ENCODE measurements at regions not wholly inside any gene's neighbourhood (a gene's known extent, or its start where the extent isn't known, plus 50 kb on each side); places are given as distances from the start of the nearest gene placed in this dataset.

GRCh38 chr6:138677538-138677937, 96.0 kb upstream of the CCDC28A start:
- Histone ChIP-seq H3K27ac (no peak overlapping the region), H3K4me3 (ENCODE audit: low read depth in 1 of 2, low read length in 1 of 2) (no peak overlapping the region), H3K4me1 (ENCODE audit: control insufficient read depth in 1 of 2, insufficient read depth in 1 of 2, low read depth in 1 of 2, low read length in 1 of 2) (peaks cover 0 to 3% of the 10 kb centered on the region in 2 experiments), H3K36me3 (no peaks in the 10 kb centered on the region), H3K27me3 (no peaks in the 10 kb centered on the region), H3K9me3 (no peaks in the 10 kb centered on the region)
- TF ChIP-seq, protein P1, sequence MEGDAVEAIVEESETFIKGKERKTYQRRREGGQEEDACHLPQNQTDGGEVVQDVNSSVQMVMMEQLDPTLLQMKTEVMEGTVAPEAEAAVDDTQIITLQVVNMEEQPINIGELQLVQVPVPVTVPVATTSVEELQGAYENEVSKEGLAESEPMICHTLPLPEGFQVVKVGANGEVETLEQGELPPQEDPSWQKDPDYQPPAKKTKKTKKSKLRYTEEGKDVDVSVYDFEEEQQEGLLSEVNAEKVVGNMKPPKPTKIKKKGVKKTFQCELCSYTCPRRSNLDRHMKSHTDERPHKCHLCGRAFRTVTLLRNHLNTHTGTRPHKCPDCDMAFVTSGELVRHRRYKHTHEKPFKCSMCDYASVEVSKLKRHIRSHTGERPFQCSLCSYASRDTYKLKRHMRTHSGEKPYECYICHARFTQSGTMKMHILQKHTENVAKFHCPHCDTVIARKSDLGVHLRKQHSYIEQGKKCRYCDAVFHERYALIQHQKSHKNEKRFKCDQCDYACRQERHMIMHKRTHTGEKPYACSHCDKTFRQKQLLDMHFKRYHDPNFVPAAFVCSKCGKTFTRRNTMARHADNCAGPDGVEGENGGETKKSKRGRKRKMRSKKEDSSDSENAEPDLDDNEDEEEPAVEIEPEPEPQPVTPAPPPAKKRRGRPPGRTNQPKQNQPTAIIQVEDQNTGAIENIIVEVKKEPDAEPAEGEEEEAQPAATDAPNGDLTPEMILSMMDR (IDR thresholded peaks at IDR 0.05), result no peak

- H3K27ac ChIP-seq, result no peak overlapping the region
- H3K4me1 ChIP-seq (ENCODE audit: control insufficient read depth in 1 of 2, insufficient read depth in 1 of 2, low read depth in 1 of 2, low read length in 1 of 2), result no peaks in the 10 kb centered on the region
- H3K9me3 ChIP-seq, result no peaks in the 10 kb centered on the region
- H3K27me3 ChIP-seq, result no peaks in the 10 kb centered on the region
- TF ChIP-seq, protein P1 (IDR thresholded peaks at IDR 0.05), result no peak
- no peaks in the 10 kb centered on the region for H3K36me3 ChIP-seq
- no peak overlapping the region for H3K4me3 ChIP-seq (ENCODE audit: low read depth in 1 of 2, low read length in 1 of 2)
These were observed 95.4 kb upstream of the CCDC28A start for GRCh38 chr6:138678168-138678567.

DNA sequence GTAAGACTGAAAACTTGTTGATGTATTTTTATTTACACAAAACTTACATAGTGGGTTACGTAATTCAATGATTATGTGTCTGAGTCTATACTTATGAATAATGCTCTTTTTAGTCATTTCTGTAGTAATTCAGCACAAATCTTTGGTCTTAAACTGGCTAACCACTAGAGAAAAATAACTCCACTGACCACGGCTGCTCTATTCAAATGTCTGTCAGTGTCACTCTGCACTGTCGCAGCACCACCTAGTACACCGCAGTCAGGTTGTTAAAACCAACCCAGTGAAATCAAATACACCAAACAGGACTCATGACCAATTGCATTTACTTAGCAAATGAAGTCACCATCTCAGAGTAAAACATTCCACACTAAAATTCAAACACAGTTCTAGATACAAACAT, 93.5 kb upstream of the CCDC28A start:
- Histone ChIP-seq H3K4me3 (ENCODE audit: low read depth in 1 of 2, low read length in 1 of 2) (no peak overlapping the region), H3K27ac (no peak overlapping the region), H3K36me3 (no peaks in the 10 kb centered on the region), H3K9me3 (no peaks in the 10 kb centered on the region), H3K4me1 (ENCODE audit: control insufficient read depth in 1 of 2, insufficient read depth in 1 of 2, low read depth in 1 of 2, low read length in 1 of 2) (no peaks in the 10 kb centered on the region), H3K27me3 (no peaks in the 10 kb centered on the region)
- TF ChIP-seq, protein P1 (IDR thresholded peaks at IDR 0.05), result no peak

DNA sequence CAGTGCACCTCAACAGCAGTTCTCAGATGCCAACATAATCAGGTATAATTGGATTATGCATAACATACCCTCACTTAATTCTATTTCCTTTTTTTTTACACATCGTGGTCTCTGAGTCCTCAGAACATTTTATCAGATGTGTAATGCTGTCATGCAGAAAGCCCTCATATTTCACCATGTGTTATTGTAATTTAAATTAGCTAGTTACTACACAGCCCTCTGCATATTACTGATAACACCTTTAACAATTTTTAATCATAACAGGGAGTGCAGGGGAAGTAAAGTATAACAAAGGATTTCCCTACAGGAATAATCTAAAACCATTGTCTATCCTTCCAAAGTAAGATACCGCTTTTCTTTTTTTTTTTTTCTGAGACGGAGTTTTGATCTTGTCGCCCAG, 91.9 kb upstream of the CCDC28A start:
- Histone ChIP-seq H3K27ac (no peak overlapping the region), H3K27me3 (no peaks in the 10 kb centered on the region), H3K4me3 (ENCODE audit: low read depth in 1 of 2, low read length in 1 of 2) (no peak overlapping the region), H3K36me3 (no peaks in the 10 kb centered on the region), H3K4me1 (ENCODE audit: control insufficient read depth in 1 of 2, insufficient read depth in 1 of 2, low read depth in 1 of 2, low read length in 1 of 2) (no peaks in the 10 kb centered on the region), H3K9me3 (no peaks in the 10 kb centered on the region)
- TF ChIP-seq, protein P1 (IDR thresholded peaks at IDR 0.05), result no peak

DNA sequence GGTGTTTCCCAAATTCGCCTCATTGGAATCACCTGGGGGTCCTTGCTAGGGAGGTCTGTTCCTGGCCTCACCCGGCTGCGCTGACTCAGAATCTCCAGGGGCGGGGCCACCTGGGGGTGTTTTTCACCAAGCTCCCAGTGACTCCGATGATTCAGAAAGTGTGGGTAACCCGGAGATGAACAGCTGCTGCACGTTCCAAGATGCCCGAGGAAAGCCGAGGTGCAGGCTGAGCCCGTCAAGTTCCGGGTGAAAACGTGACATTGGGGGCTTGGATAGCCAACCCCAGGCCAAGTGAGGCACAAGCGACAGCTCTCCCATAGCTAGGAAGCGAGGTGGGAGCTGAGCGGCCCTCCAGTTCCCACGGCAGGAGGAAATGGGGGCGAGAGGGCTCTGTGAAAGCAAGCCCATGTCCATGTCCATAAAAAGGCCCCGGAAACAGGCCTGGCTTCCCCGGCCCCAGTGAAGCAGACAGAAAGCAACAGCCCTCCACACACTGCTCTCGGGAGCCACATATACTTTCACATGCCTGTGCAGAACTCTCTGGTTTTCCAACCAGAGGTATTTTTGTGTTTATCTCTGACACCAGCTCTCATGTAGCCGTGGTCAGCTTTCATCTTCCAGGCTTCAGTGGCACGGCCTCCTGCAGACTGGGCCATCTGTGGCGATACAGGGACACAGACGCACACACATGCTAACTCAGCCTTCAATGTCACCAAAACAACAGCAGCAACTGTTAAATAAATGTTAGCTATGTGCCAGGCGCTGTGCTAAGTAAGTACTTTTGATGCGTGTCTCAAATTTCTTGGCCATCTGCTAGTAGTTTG, 90.7 kb upstream of the CCDC28A start:
- H3K36me3 ChIP-seq, result no peaks in the 10 kb centered on the region
- H3K27ac ChIP-seq, result no peak overlapping the region
- no peaks in the 10 kb centered on the region for H3K27me3 ChIP-seq
- no peaks in the 10 kb centered on the region for H3K9me3 ChIP-seq
- no peak overlapping the region for H3K4me3 ChIP-seq (ENCODE audit: low read depth in 1 of 2, low read length in 1 of 2)
- no peaks in the 10 kb centered on the region for H3K4me1 ChIP-seq (ENCODE audit: control insufficient read depth in 1 of 2, insufficient read depth in 1 of 2, low read depth in 1 of 2, low read length in 1 of 2)
- TF ChIP-seq, protein P1 (IDR thresholded peaks at IDR 0.05), result no peak
